ENCODE measurements at regions not wholly inside any gene's neighbourhood (a gene's known extent, or its start where the extent isn't known, plus 50 kb on each side); places are given as distances from the start of the nearest gene placed in this dataset.

GRCh38 chr22:47686594-47687345, 924.3 kb downstream of the TBC1D22A start:
- Histone ChIP-seq H3K9ac (ENCODE audit: low read length) (no peak overlapping the region), H3K4me1 (ENCODE audit: insufficient read depth, low read length) (no peaks in the 10 kb centered on the region), H3K27me3 (ENCODE audit: control insufficient read depth in 1 of 2, insufficient read depth in 2 of 2, low read length in 2 of 2) (no peaks in the 10 kb centered on the region), H3K4me3 (ENCODE audit: low read depth in 1 of 2, low read length in 2 of 2) (no peak overlapping the region), H3K9me3 (ENCODE audit: low read length) (no peaks in the 10 kb centered on the region), H3K27ac (ENCODE audit: low read depth, low read length) (no peak overlapping the region), H3K36me3 (ENCODE audit: insufficient read depth, low read length) (no peaks in the 10 kb centered on the region)

GRCh38 chr22:47681411-47682165, 919.1 kb downstream of the TBC1D22A start:
- no peaks in the 10 kb centered on the region for H3K9me3 ChIP-seq (ENCODE audit: low read length)
- H3K27me3 ChIP-seq (ENCODE audit: control insufficient read depth in 1 of 2, insufficient read depth in 2 of 2, low read length in 2 of 2), result no peaks in the 10 kb centered on the region
- no peaks in the 10 kb centered on the region for H3K36me3 ChIP-seq (ENCODE audit: insufficient read depth, low read length)
- no peaks in the 10 kb centered on the region for H3K4me1 ChIP-seq (ENCODE audit: insufficient read depth, low read length)
- no peak overlapping the region for H3K9ac ChIP-seq (ENCODE audit: low read length)
- H3K27ac ChIP-seq (ENCODE audit: low read depth, low read length), result no peak overlapping the region
- H3K4me3 ChIP-seq (ENCODE audit: low read depth in 1 of 2, low read length in 2 of 2), result no peak overlapping the region

- no peak overlapping the region for H3K9ac ChIP-seq (ENCODE audit: low read length)
- H3K4me3 ChIP-seq (ENCODE audit: low read depth in 1 of 2, low read length in 2 of 2), result no peak overlapping the region
- H3K4me1 ChIP-seq (ENCODE audit: insufficient read depth, low read length), result no peaks in the 10 kb centered on the region
- H3K27me3 ChIP-seq (ENCODE audit: control insufficient read depth in 1 of 2, insufficient read depth in 2 of 2, low read length in 2 of 2), result no peaks in the 10 kb centered on the region
- no peak overlapping the region for H3K27ac ChIP-seq (ENCODE audit: low read depth, low read length)
- no peaks in the 10 kb centered on the region for H3K36me3 ChIP-seq (ENCODE audit: insufficient read depth, low read length)
- no peaks in the 10 kb centered on the region for H3K9me3 ChIP-seq (ENCODE audit: low read length)
Measured at GRCh38 chr22:47678636-47679287, 916.3 kb downstream of the TBC1D22A start.

- H3K27ac ChIP-seq (ENCODE audit: low read depth, low read length), result no peak overlapping the region
- H3K4me3 ChIP-seq (ENCODE audit: low read depth in 1 of 2, low read length in 2 of 2), result no peak overlapping the region
- H3K9me3 ChIP-seq (ENCODE audit: low read length), result no peaks in the 10 kb centered on the region
- H3K9ac ChIP-seq (ENCODE audit: low read length), result no peak overlapping the region
- no peaks in the 10 kb centered on the region for H3K36me3 ChIP-seq (ENCODE audit: insufficient read depth, low read length)
- no peaks in the 10 kb centered on the region for H3K27me3 ChIP-seq (ENCODE audit: control insufficient read depth in 1 of 2, insufficient read depth in 2 of 2, low read length in 2 of 2)
- H3K4me1 ChIP-seq (ENCODE audit: insufficient read depth, low read length), result no peaks in the 10 kb centered on the region
Measured at GRCh38 chr22:47678048-47678447, 915.6 kb downstream of the TBC1D22A start.

GRCh38 chr22:47676685-47677084, 914.2 kb downstream of the TBC1D22A start:
- Histone ChIP-seq H3K27me3 (ENCODE audit: control insufficient read depth in 1 of 2, insufficient read depth in 2 of 2, low read length in 2 of 2) (no peaks in the 10 kb centered on the region), H3K4me1 (ENCODE audit: insufficient read depth, low read length) (no peaks in the 10 kb centered on the region), H3K4me3 (ENCODE audit: low read depth in 1 of 2, low read length in 2 of 2) (no peak overlapping the region), H3K27ac (ENCODE audit: low read depth, low read length) (no peak overlapping the region), H3K9ac (ENCODE audit: low read length) (no peak overlapping the region), H3K9me3 (ENCODE audit: low read length) (no peaks in the 10 kb centered on the region), H3K36me3 (ENCODE audit: insufficient read depth, low read length) (no peaks in the 10 kb centered on the region)

GRCh38 chr22:47674600-47674999, 912.1 kb downstream of the TBC1D22A start:
- no peak overlapping the region for H3K4me3 ChIP-seq (ENCODE audit: low read depth in 1 of 2, low read length in 2 of 2)
- H3K27ac ChIP-seq (ENCODE audit: low read depth, low read length), result no peak overlapping the region
- H3K27me3 ChIP-seq (ENCODE audit: control insufficient read depth in 1 of 2, insufficient read depth in 2 of 2, low read length in 2 of 2), result no peaks in the 10 kb centered on the region
- no peak overlapping the region for H3K9ac ChIP-seq (ENCODE audit: low read length)
- H3K36me3 ChIP-seq (ENCODE audit: insufficient read depth, low read length), result no peaks in the 10 kb centered on the region
- H3K9me3 ChIP-seq (ENCODE audit: low read length), result no peaks in the 10 kb centered on the region
- no peaks in the 10 kb centered on the region for H3K4me1 ChIP-seq (ENCODE audit: insufficient read depth, low read length)

- no peaks in the 10 kb centered on the region for H3K36me3 ChIP-seq (ENCODE audit: insufficient read depth, low read length)
- H3K27ac ChIP-seq (ENCODE audit: low read depth, low read length), result no peak overlapping the region
- no peaks in the 10 kb centered on the region for H3K27me3 ChIP-seq (ENCODE audit: control insufficient read depth in 1 of 2, insufficient read depth in 2 of 2, low read length in 2 of 2)
- no peaks in the 10 kb centered on the region for H3K4me1 ChIP-seq (ENCODE audit: insufficient read depth, low read length)
- H3K9ac ChIP-seq (ENCODE audit: low read length), result no peak overlapping the region
- H3K9me3 ChIP-seq (ENCODE audit: low read length), result no peaks in the 10 kb centered on the region
- no peak overlapping the region for H3K4me3 ChIP-seq (ENCODE audit: low read depth in 1 of 2, low read length in 2 of 2)
Measured at GRCh38 chr22:47673557-47673956, 911.1 kb downstream of the TBC1D22A start.

GRCh38 chr22:47672526-47672925, 910.1 kb downstream of the TBC1D22A start:
- H3K27me3 ChIP-seq (ENCODE audit: control insufficient read depth in 1 of 2, insufficient read depth in 2 of 2, low read length in 2 of 2), result no peaks in the 10 kb centered on the region
- no peaks in the 10 kb centered on the region for H3K9me3 ChIP-seq (ENCODE audit: low read length)
- H3K27ac ChIP-seq (ENCODE audit: low read depth, low read length), result no peak overlapping the region
- no peaks in the 10 kb centered on the region for H3K36me3 ChIP-seq (ENCODE audit: insufficient read depth, low read length)
- H3K4me3 ChIP-seq (ENCODE audit: low read depth in 1 of 2, low read length in 2 of 2), result no peak overlapping the region
- H3K4me1 ChIP-seq (ENCODE audit: insufficient read depth, low read length), result no peaks in the 10 kb centered on the region
- H3K9ac ChIP-seq (ENCODE audit: low read length), result no peak overlapping the region

- Histone ChIP-seq H3K36me3 (ENCODE audit: insufficient read depth, low read length) (no peaks in the 10 kb centered on the region), H3K4me1 (ENCODE audit: insufficient read depth, low read length) (no peaks in the 10 kb centered on the region), H3K4me3 (ENCODE audit: low read depth in 1 of 2, low read length in 2 of 2) (no peak overlapping the region), H3K27ac (ENCODE audit: low read depth, low read length) (no peak overlapping the region), H3K9ac (ENCODE audit: low read length) (no peak overlapping the region), H3K27me3 (ENCODE audit: control insufficient read depth in 1 of 2, insufficient read depth in 2 of 2, low read length in 2 of 2) (no peaks in the 10 kb centered on the region), H3K9me3 (ENCODE audit: low read length) (no peaks in the 10 kb centered on the region)
Measured at GRCh38 chr22:47665151-47665550, 902.7 kb downstream of the TBC1D22A start.

GRCh38 chr22:47663615-47664605, 901.5 kb downstream of the TBC1D22A start:
- Histone ChIP-seq H3K27me3 (ENCODE audit: control insufficient read depth in 1 of 2, insufficient read depth in 2 of 2, low read length in 2 of 2) (no peaks in the 10 kb centered on the region), H3K27ac (ENCODE audit: low read depth, low read length) (no peak overlapping the region), H3K4me3 (ENCODE audit: low read depth in 1 of 2, low read length in 2 of 2) (no peak overlapping the region), H3K4me1 (ENCODE audit: insufficient read depth, low read length) (no peaks in the 10 kb centered on the region), H3K9me3 (ENCODE audit: low read length) (no peaks in the 10 kb centered on the region), H3K9ac (ENCODE audit: low read length) (no peak overlapping the region), H3K36me3 (ENCODE audit: insufficient read depth, low read length) (no peaks in the 10 kb centered on the region)
